ENCODE measurements at regions not wholly inside any gene's neighbourhood (a gene's known extent, or its start where the extent isn't known, plus 50 kb on each side); places are given as distances from the start of the nearest gene placed in this dataset.

- TF ChIP-seq L3MBTL2 (conservative IDR thresholded peaks at IDR 0.05) (no peak), TARDBP (IDR thresholded peaks at IDR 0.05) (no peak), SP1 (IDR thresholded peaks at IDR 0.05) (no peak), ARNT (IDR thresholded peaks at IDR 0.05) (no peak), HDGF (IDR thresholded peaks at IDR 0.05; ENCODE audit: borderline replicate concordance) (no peak), ELF4 (IDR thresholded peaks at IDR 0.05) (no peak), SUZ12 (IDR thresholded peaks at IDR 0.05) (no peak), BHLHE40 (IDR thresholded peaks at IDR 0.05; ENCODE audit: borderline replicate concordance) (no peak), FOXM1 (IDR thresholded peaks at IDR 0.05; ENCODE audit: borderline replicate concordance) (no peak), NFRKB (IDR thresholded peaks at IDR 0.05) (no peak), PKNOX1 (IDR thresholded peaks at IDR 0.05) (no peak), FOXA1 (IDR thresholded peaks at IDR 0.05) (no peak), ZNF384 (IDR thresholded peaks at IDR 0.05) (no peak), FOXK2 (IDR thresholded peaks at IDR 0.05) (no peak)
These were observed 1282.3 kb upstream of the FLRT2 start for GRCh38 chr14:84247693-84248092.
